ENCODE measurements at regions not wholly inside any gene's neighbourhood (a gene's known extent, or its start where the extent isn't known, plus 50 kb on each side); places are given as distances from the start of the nearest gene placed in this dataset.

GRCh38 chr4:41879552-41879951 is 55.7 kb upstream of the TMEM33 start:
- no peak for TF ChIP-seq CTCF (IDR thresholded peaks at IDR 0.05; ENCODE audit: low read length)
- no peak for TF ChIP-seq EZH2 (optimal IDR thresholded peaks at IDR 0.05; ENCODE audit: low read depth, low read length)
- TF ChIP-seq EZH2phosphoT487 (IDR thresholded peaks at IDR 0.05; ENCODE audit: low read length) = no peak
